Transverse colon (tissue), 4 donors: ENCODE measurements at regions not wholly inside any gene's neighbourhood (a gene's known extent, or its start where the extent isn't known, plus 50 kb on each side); places are given as distances from the start of the nearest gene placed in this dataset.

Source experiments
- DNase-seq: peaks from one replicate; pipeline ENCODE4 v3.0.0-alpha.2; 2019
- H3K27ac ChIP-seq, 4 donors: fragments of 200-600 bp; sonication (generic); 2 replicates each; pipeline ENCODE4 v1.5.1; 2016 to 2018; ENCODE audit warnings: inconsistent platforms in 4 of 4
- H3K27me3 ChIP-seq: fragments of 200-600 bp; sonication (generic); 2 replicates; pipeline ENCODE4 v1.5.1; 2017; ENCODE audit warnings: inconsistent platforms
- H3K36me3 ChIP-seq, 4 donors: fragments of 200-600 bp; sonication (generic); 2 replicates each; pipeline ENCODE4 v1.5.1; 2017 to 2019; ENCODE audit warnings: inconsistent platforms in 4 of 4
- H3K4me1 ChIP-seq, 4 donors: fragments of 200-600 bp; sonication (generic); 2 replicates each; pipeline ENCODE4 v1.5.1; 2017 to 2020; ENCODE audit warnings: inconsistent platforms in 4 of 4
- H3K4me3 ChIP-seq, 4 donors: fragments of 200-600 bp; sonication (generic); 1 replicate in 1 of 4; 2 replicates in 3 of 4; pipeline versions ENCODE4 v1.5.1 to v1.6.1; 2017 to 2019; ENCODE audit warnings: inconsistent platforms in 4 of 4
- H3K9me3 ChIP-seq, 2 donors: fragments of 200-600 bp; sonication (generic); 2 replicates each; pipeline ENCODE4 v1.5.1; 2017 to 2019; ENCODE audit warnings: inconsistent platforms in 2 of 2
- EP300 ChIP-seq: sonication (generic); formaldehyde crosslinking; IDR thresholded peaks from one replicate; pipeline ENCODE4 v1.6.1; 2017; ENCODE audit warnings: antibody characterized with exemption, low read depth
- POLR2A ChIP-seq: fragments of 450-650 bp; IDR thresholded peaks from one replicate; pipeline ENCODE4 v1.6.1; 2016; ENCODE audit warnings: antibody characterized with exemption, mild to moderate bottlenecking, moderate library complexity
- POLR2AphosphoS5 ChIP-seq, 3 donors: sonication (generic); formaldehyde crosslinking; IDR thresholded peaks; one replicate each; pipeline ENCODE4 v1.6.1; 2016; ENCODE audit warnings: antibody characterized with exemption in 3 of 3
- WGBS, 2 donors: methylation state at CpG; one replicate each; pipeline ENCODE4 v1.1.5; 2018; ENCODE audit warnings: low coverage in 1 of 2; 5-methylcytosine and 5-hydroxymethylcytosine counted together
- in situ Hi-C, 4 donors: fragments of 200-750 bp; cut with MboI; loops; one replicate each; pipeline versions ENCODE4 v1.15.0 to v1.15.1; 2017; ENCODE audit warnings: low sequenced_read_pairs in 3 of 4, low pct_ligation_motif_present in 1 of 4, low pct_unique_long_range_greater_than_20kb in 1 of 4
- intact Hi-C: fragments of 100-400 bp; cut with DNase I; formaldehyde crosslinking; loops from one replicate; pipeline ENCODE4 v1.15.1; 2023; ENCODE audit warnings: low total_unique reads
- TF ChIP-seq, protein P1 (sequence below), 5 experiments: fragments of 200-600 bp in 3 of 5; fragments of 450-650 bp in 2 of 5; sonication (generic) in 3 of 5; IDR thresholded peaks; 1 replicate in 2 of 5; 2 replicates in 3 of 5; pipeline ENCODE4 v1.5.1; 2016 to 2017; ENCODE audit warnings: antibody characterized with exemption in 5 of 5, inconsistent platforms in 3 of 5, mild to moderate bottlenecking in 2 of 5, moderate library complexity in 1 of 5

DNA sequence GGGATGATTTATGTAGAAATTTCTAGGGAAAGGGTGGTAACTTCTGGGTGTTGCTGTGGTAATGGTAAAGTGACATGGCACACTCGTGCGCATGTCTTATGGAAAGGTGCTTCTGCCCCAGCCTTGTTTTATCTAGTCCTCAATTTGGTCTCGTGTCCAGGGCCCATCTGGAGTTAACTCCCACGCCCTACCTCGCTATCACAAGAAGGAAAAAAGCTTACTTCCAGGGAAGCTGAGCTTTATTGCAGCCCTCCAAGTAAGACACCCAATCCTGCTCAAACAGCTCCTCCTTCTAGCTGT, 611.8 kb downstream of the TNS3 start:
- Histone ChIP-seq H3K27me3 (no peaks in the 10 kb centered on the region), H3K27ac (peak overlapping the region; percentile 77 to 84 (median 80)), H3K9me3 (peaks cover 9 to 15% of the 10 kb centered on the region in 2 donors), H3K36me3 (no peaks in the 10 kb centered on the region), H3K4me1 (peaks cover 0 to 5% (median 0%) of the 10 kb centered on the region in 4 donors), H3K4me3 (peak overlapping the region in 2 of 4 donors; percentile 16 to 34)
- intact Hi-C loops (no loop called here), in situ Hi-C loops (no loop called here)
- WGBS, 2 donors, result 33 to 42% methylated on average over 3 to 5 of the region's 5 CpGs
- DNase-seq, result no peak
- TF ChIP-seq POLR2A (no peak), POLR2AphosphoS5 (IDR thresholded peaks at IDR 0.05) (no peak), EP300 (no peak)
- TF ChIP-seq, protein P1, sequence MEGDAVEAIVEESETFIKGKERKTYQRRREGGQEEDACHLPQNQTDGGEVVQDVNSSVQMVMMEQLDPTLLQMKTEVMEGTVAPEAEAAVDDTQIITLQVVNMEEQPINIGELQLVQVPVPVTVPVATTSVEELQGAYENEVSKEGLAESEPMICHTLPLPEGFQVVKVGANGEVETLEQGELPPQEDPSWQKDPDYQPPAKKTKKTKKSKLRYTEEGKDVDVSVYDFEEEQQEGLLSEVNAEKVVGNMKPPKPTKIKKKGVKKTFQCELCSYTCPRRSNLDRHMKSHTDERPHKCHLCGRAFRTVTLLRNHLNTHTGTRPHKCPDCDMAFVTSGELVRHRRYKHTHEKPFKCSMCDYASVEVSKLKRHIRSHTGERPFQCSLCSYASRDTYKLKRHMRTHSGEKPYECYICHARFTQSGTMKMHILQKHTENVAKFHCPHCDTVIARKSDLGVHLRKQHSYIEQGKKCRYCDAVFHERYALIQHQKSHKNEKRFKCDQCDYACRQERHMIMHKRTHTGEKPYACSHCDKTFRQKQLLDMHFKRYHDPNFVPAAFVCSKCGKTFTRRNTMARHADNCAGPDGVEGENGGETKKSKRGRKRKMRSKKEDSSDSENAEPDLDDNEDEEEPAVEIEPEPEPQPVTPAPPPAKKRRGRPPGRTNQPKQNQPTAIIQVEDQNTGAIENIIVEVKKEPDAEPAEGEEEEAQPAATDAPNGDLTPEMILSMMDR (IDR thresholded peaks at IDR 0.05), result no peak

DNA sequence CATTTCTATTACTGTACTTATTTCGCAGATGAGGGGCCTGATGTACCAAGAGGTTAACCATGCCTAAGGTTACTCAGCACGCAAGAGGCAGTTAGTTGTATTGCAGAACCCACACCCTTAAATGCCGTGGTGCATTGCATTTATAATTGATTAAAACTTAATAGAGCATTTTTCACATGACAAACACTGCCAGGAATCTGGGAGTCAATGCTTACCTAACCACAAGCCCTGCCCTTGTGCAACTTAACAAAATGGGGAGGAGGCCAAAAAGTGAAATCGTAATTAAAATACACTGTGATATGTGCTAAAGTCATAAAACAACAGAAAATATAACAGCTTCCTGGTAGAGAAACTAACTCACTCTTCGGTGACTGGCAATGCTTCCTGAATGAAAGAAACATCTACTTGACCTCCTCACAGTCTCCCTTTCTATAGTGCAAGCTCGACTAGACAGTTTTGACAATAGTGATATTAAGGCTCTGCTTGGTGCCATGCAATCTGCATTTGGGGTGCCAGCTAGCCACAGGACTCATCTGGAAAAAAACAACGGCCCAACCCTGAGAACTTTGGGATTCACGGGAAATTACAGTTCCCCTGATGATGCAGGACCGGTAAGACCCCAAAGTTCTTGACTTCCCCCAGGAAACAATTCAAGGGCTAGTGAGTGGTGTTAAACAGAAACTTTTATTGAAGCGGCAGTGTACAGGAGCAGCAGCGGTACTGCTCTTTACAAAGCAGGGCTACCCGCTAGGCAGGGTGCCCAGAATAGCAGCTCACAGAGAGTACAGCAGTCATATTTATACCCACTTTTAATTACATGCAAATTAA, 612.4 kb downstream of the TNS3 start:
- in situ Hi-C loops, result no loop called here
- intact Hi-C loops, result no loop called here
- Histone ChIP-seq H3K4me3 (peak overlapping the region in 2 of 4 donors; percentile 16 to 34), H3K36me3 (no peaks in the 10 kb centered on the region), H3K27me3 (no peaks in the 10 kb centered on the region), H3K27ac (peak overlapping the region; percentile 77 to 84 (median 80)), H3K9me3 (peaks cover 14 to 15% of the 10 kb centered on the region in 2 donors), H3K4me1 (peaks cover 0 to 5% (median 0%) of the 10 kb centered on the region in 4 donors)
- TF ChIP-seq, protein P1 (IDR thresholded peaks at IDR 0.05), result no peak
- TF ChIP-seq POLR2A, result peak; percentile 87
- peak; percentile 42 to 88 (median 70) for TF ChIP-seq POLR2AphosphoS5 (IDR thresholded peaks at IDR 0.05)
- peak; percentile 52 for DNase-seq
- 50 to 51% methylated on average over 6 to 12 of the region's 12 CpGs for WGBS, 2 donors

DNA sequence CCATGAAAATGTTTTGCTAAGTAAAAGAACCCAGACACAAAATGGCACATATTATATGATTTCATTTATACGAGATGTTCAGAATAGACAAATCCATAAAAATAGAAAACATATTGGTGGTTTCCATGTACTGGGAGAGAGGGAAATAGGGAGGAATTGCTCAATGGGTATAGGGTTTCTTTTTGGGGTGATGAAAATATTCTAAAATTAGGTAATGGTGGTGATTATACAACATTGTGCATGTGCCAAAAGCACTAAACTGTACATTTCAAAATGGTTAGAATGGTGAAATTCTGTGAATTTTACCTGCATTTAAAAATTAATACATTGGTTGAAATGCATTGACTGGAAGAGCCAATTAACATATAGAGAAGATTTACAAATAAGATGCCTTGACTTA, 613.9 kb downstream of the TNS3 start:
- H3K4me3 ChIP-seq, result no peak overlapping the region
- H3K36me3 ChIP-seq, result no peaks in the 10 kb centered on the region
- peaks cover 26 to 29% of the 10 kb centered on the region in 2 donors for H3K9me3 ChIP-seq
- no peaks in the 10 kb centered on the region for H3K27me3 ChIP-seq
- TF ChIP-seq POLR2A (no peak), EP300 (no peak), POLR2AphosphoS5 (IDR thresholded peaks at IDR 0.05) (no peak)
- TF ChIP-seq, protein P1 (IDR thresholded peaks at IDR 0.05), result no peak
- DNase-seq, result no peak
- intact Hi-C loops, result no loop called here
- 86 to 100% methylated on average over 1 of the region's 1 CpG for WGBS, 2 donors
- in situ Hi-C loops, result no loop called here
- peaks cover 0 to 5% (median 0%) of the 10 kb centered on the region in 4 donors for H3K4me1 ChIP-seq
- H3K27ac ChIP-seq, result no peak overlapping the region

DNA sequence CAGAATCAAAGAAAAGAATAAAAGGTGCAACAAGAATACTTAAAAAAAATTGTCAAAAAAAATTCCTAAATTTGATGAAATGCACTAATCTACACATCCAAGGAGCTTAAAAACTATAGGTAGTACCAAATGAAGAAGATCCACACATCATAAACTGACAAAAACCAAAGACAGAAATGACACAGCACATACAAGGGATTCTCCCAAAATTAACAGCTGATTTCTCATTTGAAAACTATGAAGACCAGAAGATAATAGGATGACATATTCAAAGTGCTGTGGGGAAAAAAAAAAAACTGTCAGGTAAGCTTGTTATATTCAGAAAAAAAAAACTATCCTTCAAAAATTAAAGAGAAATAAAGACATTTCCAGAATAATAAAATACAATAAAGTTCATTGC, 618.2 kb downstream of the TNS3 start:
- no peaks in the 10 kb centered on the region for H3K4me1 ChIP-seq
- in situ Hi-C loops (no loop called here), intact Hi-C loops (no loop called here)
- peaks cover 29 to 35% of the 10 kb centered on the region in 2 donors for H3K9me3 ChIP-seq
- no peaks in the 10 kb centered on the region for H3K27me3 ChIP-seq
- no peak for TF ChIP-seq POLR2AphosphoS5 (IDR thresholded peaks at IDR 0.05)
- TF ChIP-seq, protein P1 (IDR thresholded peaks at IDR 0.05), result no peak
- TF ChIP-seq EP300, result no peak
- no peak for TF ChIP-seq POLR2A
- no peaks in the 10 kb centered on the region for H3K36me3 ChIP-seq
- no peak overlapping the region for H3K27ac ChIP-seq
- no peak for DNase-seq
- no peak overlapping the region for H3K4me3 ChIP-seq
